ENCODE measurements at regions not wholly inside any gene's neighbourhood (a gene's known extent, or its start where the extent isn't known, plus 50 kb on each side); places are given as distances from the start of the nearest gene placed in this dataset.

GRCh38 chr3:153658136-153658535 is 463.1 kb upstream of the ARHGEF26 start:
- no peak for DNase-seq (ENCODE audit: low spot score)

DNA sequence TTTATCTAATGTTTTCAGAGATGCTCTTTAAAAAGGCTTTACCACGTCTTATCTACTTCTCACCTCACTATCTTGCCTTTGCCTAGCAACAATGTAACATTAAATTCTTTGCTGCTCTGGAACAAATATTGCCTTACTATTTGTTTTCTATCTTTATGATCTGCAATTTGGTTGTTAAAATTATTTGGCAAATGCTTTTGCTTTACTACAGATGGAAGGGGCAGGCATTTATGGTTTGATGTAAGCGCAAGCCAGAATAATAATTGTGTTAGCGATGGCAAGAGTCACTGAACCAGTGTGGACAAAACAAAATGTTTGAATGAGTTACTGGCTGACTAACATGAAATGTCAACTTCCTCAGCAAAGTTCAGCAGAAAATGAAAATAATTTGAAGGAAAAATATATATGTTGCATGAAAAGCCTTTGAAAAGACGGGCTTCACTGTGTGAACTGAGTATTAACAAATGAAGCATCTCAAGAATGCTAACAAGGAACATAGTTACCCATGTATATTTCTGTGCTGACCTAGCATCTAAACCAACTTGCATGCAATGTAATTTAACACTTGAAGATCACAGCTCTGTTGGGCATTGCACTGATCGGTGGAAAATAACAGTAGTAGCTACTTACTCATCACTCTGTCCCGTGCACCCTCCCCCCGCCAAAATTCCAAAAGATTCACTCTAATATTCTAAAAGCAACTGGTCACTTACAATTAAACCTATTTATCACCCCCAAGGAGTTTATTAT is 454.0 kb upstream of the ARHGEF26 start:
- DNase-seq (ENCODE audit: low spot score), result peak; percentile 13

- DNase-seq (ENCODE audit: low spot score), result no peak
These were observed 451.7 kb upstream of the ARHGEF26 start for GRCh38 chr3:153669527-153669926.

DNA sequence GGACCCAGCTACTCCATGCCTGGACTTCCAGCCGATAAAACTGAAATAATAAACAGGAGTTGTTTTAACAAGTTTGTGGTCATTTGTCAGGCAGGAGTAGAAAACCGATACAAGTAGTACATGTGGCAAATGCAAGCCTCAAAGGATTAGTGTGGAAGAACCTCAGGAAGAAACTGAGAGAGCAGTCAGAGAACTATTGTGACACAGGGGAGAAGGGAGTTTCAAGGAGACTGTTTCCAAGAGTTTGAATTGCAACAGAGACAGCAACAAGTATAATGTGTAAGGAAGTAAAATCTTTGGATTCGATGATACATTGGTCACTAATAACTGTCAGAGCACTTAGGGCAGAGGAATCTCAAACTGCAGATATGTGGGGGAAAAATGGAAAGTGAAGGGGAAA is 450.6 kb upstream of the ARHGEF26 start:
- DNase-seq (ENCODE audit: low spot score), result no peak

DNA sequence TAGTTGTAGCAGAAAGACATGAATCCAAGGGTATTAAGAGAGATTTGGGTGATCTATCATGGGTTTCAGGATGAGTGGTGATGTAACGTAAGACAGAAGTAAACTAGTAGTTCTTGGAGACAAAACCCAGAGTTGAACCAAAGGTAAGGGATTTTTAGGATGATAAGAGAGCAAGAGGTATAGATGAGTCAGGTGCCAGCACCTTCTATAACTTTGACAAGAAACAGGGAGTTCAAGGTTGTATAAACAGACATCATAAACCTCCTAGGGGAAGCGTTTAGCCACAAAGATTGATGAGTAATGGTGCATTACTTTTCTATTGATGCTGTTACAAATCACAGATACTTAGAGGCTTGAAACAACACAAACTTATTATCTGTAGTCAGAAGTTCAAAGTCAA is 447.3 kb upstream of the ARHGEF26 start:
- no peak for DNase-seq (ENCODE audit: low spot score)

DNA sequence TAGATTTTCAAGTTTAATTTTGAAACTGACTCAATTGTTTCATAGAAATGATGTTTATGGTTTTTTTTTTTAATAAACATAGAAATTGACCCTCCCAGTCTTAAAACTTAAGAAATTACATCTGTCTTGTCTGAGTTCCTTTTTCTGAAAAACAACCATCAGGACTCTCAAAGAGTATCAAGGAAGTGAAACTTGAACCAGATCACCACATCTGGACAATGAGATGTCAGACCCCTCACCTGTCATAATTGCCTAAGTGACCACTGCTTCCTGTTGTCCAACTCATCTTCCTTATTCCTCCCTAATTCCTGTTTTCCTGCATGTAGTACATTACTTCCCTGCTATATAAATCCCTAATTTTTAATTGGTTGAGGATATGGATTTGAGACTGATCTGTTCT is 441.5 kb upstream of the ARHGEF26 start:
- DNase-seq (ENCODE audit: low spot score), result no peak

DNA sequence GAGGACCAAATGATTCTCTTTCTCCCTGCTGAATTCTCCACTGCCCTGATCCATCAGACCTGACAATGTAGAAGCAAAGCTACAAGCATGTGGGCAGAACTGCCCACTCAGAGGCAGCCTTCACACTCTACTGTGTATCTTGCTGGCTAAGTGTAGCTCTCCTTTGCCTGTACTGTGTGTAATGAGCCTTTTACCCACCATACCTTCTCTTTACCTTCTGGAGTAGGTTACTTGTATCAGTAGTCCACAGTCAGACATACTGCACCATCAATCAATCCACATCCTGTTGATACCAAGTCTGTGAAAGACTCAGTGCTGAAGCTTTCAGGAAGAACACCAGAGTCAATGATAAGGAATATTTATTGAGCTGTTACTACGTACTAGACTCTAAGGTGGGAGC is 440.7 kb upstream of the ARHGEF26 start:
- DNase-seq (ENCODE audit: low spot score), result no peak

- DNase-seq (ENCODE audit: low spot score), result no peak
These were observed 440.1 kb upstream of the ARHGEF26 start for GRCh38 chr3:153681057-153681456.

DNA sequence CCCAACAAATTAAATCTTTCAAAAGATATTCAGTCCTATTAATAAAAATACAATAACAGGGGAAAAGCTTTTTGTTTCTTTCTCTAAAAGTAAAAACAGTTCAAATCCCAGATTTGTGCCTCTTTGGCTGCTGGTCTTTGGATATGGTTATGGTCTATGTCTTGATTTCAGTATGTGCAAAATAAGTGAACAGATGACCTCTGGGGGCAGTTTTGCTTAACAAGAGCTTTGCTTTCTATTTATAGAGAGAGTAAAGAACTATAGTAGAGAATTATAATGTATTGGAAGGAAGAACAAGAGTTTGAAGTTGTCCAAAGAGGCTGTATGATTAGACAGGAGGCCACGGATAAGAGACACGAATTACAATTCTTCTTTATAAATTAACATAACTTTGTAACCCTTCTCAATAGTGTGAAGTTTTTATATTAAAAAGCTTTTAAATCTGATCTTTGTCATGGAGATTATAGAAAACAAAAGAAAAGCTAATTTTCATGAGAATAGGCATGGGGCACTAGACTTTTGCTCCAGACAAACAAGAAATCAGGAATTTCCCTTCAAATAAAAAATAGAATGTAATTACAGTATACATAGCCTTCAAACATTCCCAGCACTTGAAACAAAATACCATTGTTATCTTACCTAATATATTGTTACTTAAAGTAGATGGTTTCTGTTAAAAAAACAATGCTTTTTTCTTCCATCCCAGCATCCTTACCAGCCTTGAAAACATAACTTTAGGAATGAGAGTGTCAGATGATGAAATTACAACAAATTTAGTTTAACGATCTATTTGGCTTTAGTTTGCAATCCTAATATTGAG is 432.7 kb upstream of the ARHGEF26 start:
- DNase-seq (ENCODE audit: low spot score), result no peak

DNA sequence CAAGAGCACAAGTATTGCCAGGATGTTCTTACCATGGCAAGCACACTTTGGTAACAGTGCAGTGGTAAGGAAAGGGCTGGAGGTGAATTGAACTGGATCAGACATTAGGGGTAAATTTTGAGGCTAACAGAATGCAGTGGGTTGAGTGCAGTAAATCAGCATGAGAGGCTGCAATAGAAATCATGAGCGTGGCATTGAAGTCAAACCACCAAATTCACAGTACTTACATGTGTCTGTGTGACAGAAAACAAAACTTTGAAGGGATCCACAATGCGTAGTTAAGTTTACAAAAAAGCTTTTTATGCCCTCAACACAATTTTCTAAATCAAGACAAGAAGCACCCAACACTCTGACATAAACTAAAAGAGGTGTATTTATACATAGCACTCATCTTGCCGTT is 428.0 kb upstream of the ARHGEF26 start:
- DNase-seq (ENCODE audit: low spot score), result no peak

DNA sequence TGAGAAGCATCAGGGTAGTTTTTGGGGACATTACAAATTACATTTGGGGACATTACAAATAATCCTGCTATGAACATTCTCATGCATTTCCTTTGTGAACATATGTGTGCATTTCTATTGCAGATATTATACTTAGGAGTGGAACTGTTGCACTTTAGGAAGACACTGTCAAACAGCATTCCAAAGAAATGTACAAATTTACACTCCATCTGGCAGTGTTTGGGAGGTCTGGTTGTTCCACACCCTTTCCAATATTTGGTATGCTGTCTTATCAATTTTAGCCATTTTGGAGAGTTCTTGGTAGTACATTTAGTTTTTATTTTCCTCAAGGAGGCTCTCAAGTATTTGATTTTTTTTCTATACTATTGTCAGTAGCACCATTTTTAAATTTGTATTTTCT is 419.1 kb upstream of the ARHGEF26 start:
- DNase-seq (ENCODE audit: low spot score), result no peak

DNA sequence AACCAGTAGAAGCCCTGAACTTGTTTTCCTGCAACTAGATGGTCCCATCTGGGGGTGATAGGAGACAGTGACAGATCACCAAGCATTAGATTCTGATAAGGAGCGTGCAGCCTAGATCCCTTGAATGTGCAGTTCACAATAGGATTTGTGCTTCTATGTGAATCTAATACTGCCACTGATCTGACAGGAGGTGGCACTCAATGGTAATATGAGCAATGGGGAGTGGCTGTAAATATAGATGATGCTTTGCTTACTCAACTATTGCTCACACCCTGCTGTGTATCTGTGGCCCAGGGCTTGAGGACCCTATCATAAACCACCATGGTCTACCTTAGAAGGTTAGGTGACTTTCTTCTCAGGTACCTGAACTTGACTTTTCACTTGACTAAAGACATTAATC is 417.1 kb upstream of the ARHGEF26 start:
- no peak for DNase-seq (ENCODE audit: low spot score)

DNA sequence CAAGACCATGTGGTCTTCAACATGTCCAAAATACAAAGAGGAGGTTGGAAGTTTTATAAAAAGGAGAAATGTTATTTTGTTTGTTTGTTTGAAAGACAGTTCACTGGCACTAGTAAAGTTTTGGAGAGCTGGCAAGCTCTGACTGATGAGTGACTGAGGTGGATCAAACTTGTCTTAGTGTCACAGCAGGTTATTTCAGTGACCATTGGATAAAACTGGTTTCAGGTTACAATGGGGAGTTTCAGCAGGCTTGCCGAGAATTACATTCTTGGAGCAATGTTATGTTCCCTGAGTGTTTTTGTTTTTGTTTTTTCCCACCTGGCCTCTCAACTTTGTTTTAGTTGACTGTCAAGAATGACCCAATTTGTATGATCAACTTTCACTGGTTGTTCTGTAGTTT is 414.5 kb upstream of the ARHGEF26 start:
- no peak for DNase-seq (ENCODE audit: low spot score)

- DNase-seq (ENCODE audit: low spot score), result no peak
These were observed 407.2 kb upstream of the ARHGEF26 start for GRCh38 chr3:153714016-153714415.

GRCh38 chr3:153714588-153715290 is 406.5 kb upstream of the ARHGEF26 start:
- no peak for DNase-seq (ENCODE audit: low spot score)

GRCh38 chr3:153722157-153722556 is 399.0 kb upstream of the ARHGEF26 start:
- no peak for DNase-seq (ENCODE audit: low spot score)

DNA sequence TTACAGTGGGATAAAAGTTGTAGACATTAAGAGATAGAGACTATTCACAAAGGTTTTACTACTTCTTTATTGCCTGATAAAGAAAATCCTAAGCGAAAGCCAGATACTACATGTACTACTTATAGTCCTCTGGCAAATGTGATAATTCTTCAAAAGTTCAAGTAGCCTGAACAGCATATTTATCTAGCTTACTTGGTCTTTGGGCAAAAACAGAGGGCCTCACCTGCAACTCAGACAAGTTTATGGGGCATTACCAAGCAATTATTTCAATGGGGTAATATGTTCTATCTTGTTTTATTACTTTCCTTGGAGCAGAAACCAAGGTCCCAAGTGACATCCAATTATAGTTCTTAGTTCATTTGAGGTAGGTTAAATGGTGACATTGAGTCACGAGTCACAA is 390.1 kb upstream of the ARHGEF26 start:
- DNase-seq (ENCODE audit: low spot score), result no peak

- DNase-seq (ENCODE audit: low spot score), result no peak
These were observed 386.2 kb upstream of the ARHGEF26 start for GRCh38 chr3:153734777-153735551.

- DNase-seq (ENCODE audit: low spot score), result no peak
These were observed 381.1 kb upstream of the ARHGEF26 start for GRCh38 chr3:153740109-153740508.

- no peak for DNase-seq (ENCODE audit: low spot score)
These were observed 376.3 kb upstream of the ARHGEF26 start for GRCh38 chr3:153744889-153745288.

- no peak for DNase-seq (ENCODE audit: low spot score)
These were observed 375.0 kb upstream of the ARHGEF26 start for GRCh38 chr3:153746211-153746610.

DNA sequence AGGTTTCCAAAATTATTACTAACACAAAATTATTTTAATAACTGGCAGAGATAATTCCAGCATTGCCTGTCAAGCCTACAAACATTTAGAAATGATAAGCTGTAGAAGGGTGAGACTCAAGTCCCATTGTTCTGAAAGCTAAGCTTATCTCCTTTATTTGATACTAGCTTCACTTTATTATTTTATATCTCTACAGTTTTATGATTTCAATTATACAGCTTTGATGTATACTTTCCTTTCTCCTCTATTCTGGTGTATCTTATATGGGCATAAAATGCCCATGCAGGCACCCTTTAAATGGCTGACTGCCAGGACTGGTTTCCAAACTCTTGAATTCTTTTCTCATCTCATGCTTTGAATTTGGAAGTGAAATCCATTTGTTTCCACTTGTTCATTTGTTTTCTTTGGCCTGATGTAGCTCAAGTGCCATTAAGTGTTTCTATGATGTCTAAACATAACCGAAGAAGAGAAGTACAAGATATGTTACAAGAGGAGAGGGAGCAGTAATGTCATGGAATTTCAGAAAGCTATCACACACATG is 372.1 kb upstream of the ARHGEF26 start:
- DNase-seq (ENCODE audit: low spot score), result no peak

Measured in COLO829 (cell line).